SK-N-MC (cell line): ENCODE measurements at regions not wholly inside any gene's neighbourhood (a gene's known extent, or its start where the extent isn't known, plus 50 kb on each side); places are given as distances from the start of the nearest gene placed in this dataset.
A peak's percentile ranks its signal among the peaks of the same experiment; 100 is the strongest.
"Not testable (repeated sequence)": the region's sequence is repeated elsewhere in the genome, so short reads cannot be mapped to it uniquely, and the experiment has no call there.

ENCODE experiments used
- DNase-seq: peaks from one replicate; pipeline ENCODE4 v3.0.0-alpha.2; 2011; ENCODE audit warnings: low read depth, low spot score
- H3K27ac ChIP-seq: fragments of 200-600 bp; sonication (generic); 2 replicates; pipeline ENCODE4 v1.5.1; 2016; ENCODE audit warnings: mixed run types
- H3K36me3 ChIP-seq: fragments of 200-600 bp; sonication (generic); 2 replicates; pipeline ENCODE4 v1.6.1; 2017; ENCODE audit warnings: antibody characterized with exemption, low read length, mixed read lengths; ENCODE audit not compliant: insufficient read depth
- H3K4me3 ChIP-seq: fragments of 200-600 bp; sonication (generic); 2 replicates; pipeline ENCODE4 v1.5.1; 2016
- H3K9ac ChIP-seq: fragments of 200-600 bp; sonication (generic); 2 replicates; pipeline ENCODE4 v1.8.0; 2017; ENCODE audit warnings: mixed run types, mixed read lengths; ENCODE audit not compliant: insufficient read length
- H3K9me3 ChIP-seq: fragments of 200-600 bp; sonication (generic); 2 replicates; pipeline ENCODE4 v1.6.1; 2017; ENCODE audit warnings: low read depth, mild to moderate bottlenecking, antibody characterized with exemption, low read length, moderate library complexity, mixed read lengths
- EZH2 ChIP-seq: fragments of 200-600 bp; sonication (generic); IDR thresholded peaks from one replicate; pipeline ENCODE4 v1.6.1; 2017; ENCODE audit warnings: antibody characterized with exemption
- FOXP2 ChIP-seq: optimal IDR thresholded peaks from 2 replicates; pipeline ENCODE3; 2011; ENCODE audit warnings: mild to moderate bottlenecking, moderate library complexity; ENCODE audit not compliant: insufficient read depth; ENCODE audit errors: extremely low read length, control extremely low read depth
- POLR2AphosphoS5 ChIP-seq: IDR thresholded peaks from 2 replicates; pipeline ENCODE4 v1.6.1; 2012; ENCODE audit warnings: mild to moderate bottlenecking, low read depth, low read length, borderline replicate concordance

- no peaks in the 10 kb centered on the region for H3K9me3 ChIP-seq
- TF ChIP-seq FOXP2: no peak
- no peak for TF ChIP-seq EZH2
- H3K9ac ChIP-seq: no peak overlapping the region
- no peak for DNase-seq
- no peaks in the 10 kb centered on the region for H3K36me3 ChIP-seq
- no peak overlapping the region for H3K4me3 ChIP-seq
- no peak overlapping the region for H3K27ac ChIP-seq
Observed at GRCh38 chr2:8126783-8127182, 555.1 kb upstream of the ID2 start.

GRCh38 chr2:8131423-8131822 lies 550.4 kb upstream of the ID2 start:
- not testable (repeated sequence) for H3K4me3 ChIP-seq, H3K9me3 ChIP-seq, H3K27ac ChIP-seq, DNase-seq, H3K36me3 ChIP-seq, H3K9ac ChIP-seq

GRCh38 chr2:8132351-8132831 lies 549.5 kb upstream of the ID2 start:
- TF ChIP-seq EZH2 (no peak), POLR2AphosphoS5 (no peak), FOXP2 (no peak)
- no peak overlapping the region for H3K9ac ChIP-seq
- H3K4me3 ChIP-seq: no peak overlapping the region
- H3K27ac ChIP-seq: no peak overlapping the region; the same call in 1 of the 2 replicates
- H3K36me3 ChIP-seq: no peaks in the 10 kb centered on the region
- DNase-seq: no peak
- H3K9me3 ChIP-seq: no peaks in the 10 kb centered on the region

GRCh38 chr2:8132879-8133278 lies 549.0 kb upstream of the ID2 start:
- H3K9ac ChIP-seq: no peak overlapping the region
- H3K4me3 ChIP-seq: no peak overlapping the region
- no peaks in the 10 kb centered on the region for H3K36me3 ChIP-seq
- DNase-seq: no peak
- no peak for TF ChIP-seq POLR2AphosphoS5
- no peak for TF ChIP-seq FOXP2
- no peak for TF ChIP-seq EZH2
- H3K9me3 ChIP-seq: no peaks in the 10 kb centered on the region
- peak overlapping the region; percentile 97 for H3K27ac ChIP-seq

GRCh38 chr2:8133363-8133762 lies 548.5 kb upstream of the ID2 start:
- Histone ChIP-seq H3K27ac (peak overlapping the region; percentile 97), H3K36me3 (no peaks in the 10 kb centered on the region), H3K9me3 (no peaks in the 10 kb centered on the region), H3K9ac (peak overlapping the region; percentile 42), H3K4me3 (0 out of 2 replicates have a peak overlapping the region, but pooled peaks have one; percentile 38)
- TF ChIP-seq EZH2 (no peak), POLR2AphosphoS5 (no peak), FOXP2 (no peak)
- DNase-seq: no peak

- Histone ChIP-seq H3K9me3 (no peaks in the 10 kb centered on the region), H3K36me3 (no peaks in the 10 kb centered on the region), H3K4me3 (peak overlapping the region; percentile 38), H3K9ac (peak overlapping the region; percentile 42), H3K27ac (peak overlapping the region; percentile 97)
- DNase-seq: no peak
- TF ChIP-seq POLR2AphosphoS5 (no peak), EZH2 (no peak), FOXP2 (no peak)
Observed at GRCh38 chr2:8133913-8134472, 547.9 kb upstream of the ID2 start.

GRCh38 chr2:8134473-8134932 lies 547.4 kb upstream of the ID2 start:
- no peaks in the 10 kb centered on the region for H3K36me3 ChIP-seq
- no peaks in the 10 kb centered on the region for H3K9me3 ChIP-seq
- H3K4me3 ChIP-seq: peak overlapping the region; percentile 38
- peak; percentile 84 for TF ChIP-seq FOXP2
- no peak for TF ChIP-seq POLR2AphosphoS5
- TF ChIP-seq EZH2: no peak
- H3K9ac ChIP-seq: peak overlapping the region; percentile 41
- peak overlapping the region; percentile 97 for H3K27ac ChIP-seq
- DNase-seq: no peak

- peak overlapping the region; percentile 97 for H3K27ac ChIP-seq
- TF ChIP-seq EZH2 (no peak), FOXP2 (no peak), POLR2AphosphoS5 (no peak)
- peak overlapping the region; percentile 62 for H3K9ac ChIP-seq
- H3K4me3 ChIP-seq: peak overlapping the region; percentile 42
- no peak for DNase-seq
- H3K36me3 ChIP-seq: no peaks in the 10 kb centered on the region
- H3K9me3 ChIP-seq: no peaks in the 10 kb centered on the region
Observed at GRCh38 chr2:8134985-8135682, 546.7 kb upstream of the ID2 start.

- no peak for DNase-seq
- H3K4me3 ChIP-seq: no peak overlapping the region
- no peaks in the 10 kb centered on the region for H3K36me3 ChIP-seq
- H3K27ac ChIP-seq: no peak overlapping the region
- no peak for TF ChIP-seq FOXP2
- TF ChIP-seq POLR2AphosphoS5: no peak
- TF ChIP-seq EZH2: no peak
- no peak overlapping the region for H3K9ac ChIP-seq
- no peaks in the 10 kb centered on the region for H3K9me3 ChIP-seq
Observed at GRCh38 chr2:8137801-8138200, 544.1 kb upstream of the ID2 start.
